ENCODE measurements at regions not wholly inside any gene's neighbourhood (a gene's known extent, or its start where the extent isn't known, plus 50 kb on each side); places are given as distances from the start of the nearest gene placed in this dataset.
"Not testable (repeated sequence)": the region's sequence is repeated elsewhere in the genome, so short reads cannot be mapped to it uniquely, and the experiment has no call there.

DNA sequence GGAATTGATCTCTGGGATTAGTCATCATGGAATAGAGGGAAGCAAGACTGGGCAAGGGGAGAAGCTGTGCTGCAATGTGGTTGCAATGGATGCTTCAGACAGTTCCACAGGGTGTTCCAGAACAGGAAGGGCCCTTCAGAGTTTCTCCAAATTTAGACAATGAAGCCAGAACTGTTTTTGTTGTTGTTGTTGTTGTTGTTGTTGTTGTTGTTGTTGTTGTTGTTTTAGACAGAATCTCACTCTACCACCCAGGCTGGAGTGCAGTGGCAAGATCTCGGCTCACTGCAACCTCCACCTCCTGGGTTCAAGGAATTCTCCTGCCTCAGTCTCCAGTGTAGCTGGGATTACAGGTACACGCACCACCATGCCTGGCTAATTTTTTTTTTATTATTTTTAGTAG lies 105.3 kb downstream of the SCG2 start:
- H2BK15ac ChIP-seq (ENCODE audit: low read depth, poor library complexity, severe bottlenecking); H3K4ac ChIP-seq (ENCODE audit: low read depth in 1 of 2, low read length in 2 of 2); H3K36me3 ChIP-seq (ENCODE audit: control insufficient read depth in 1 of 2, insufficient read depth in 2 of 2, low read depth in 1 of 2, low read length in 2 of 2); H3K4me1 ChIP-seq (ENCODE audit: control insufficient read depth, insufficient read depth, low read depth, low read length); DNase-seq; H3K18ac ChIP-seq (ENCODE audit: low read depth in 1 of 2, low read length in 2 of 2); H2BK5ac ChIP-seq (ENCODE audit: low read depth, low read length, poor library complexity, severe bottlenecking); H3K4me2 ChIP-seq (ENCODE audit: low read length, poor library complexity, severe bottlenecking); H3K4me3 ChIP-seq (ENCODE audit: insufficient read depth in 1 of 2, low read depth in 1 of 2, low read length in 2 of 2); H3K9me3 ChIP-seq (ENCODE audit: control insufficient read depth, low read length); H2AFZ ChIP-seq (ENCODE audit: low read depth, low read length); H2BK120ac ChIP-seq (ENCODE audit: low read depth, low read length); H3K9ac ChIP-seq (ENCODE audit: low read length); H4K91ac ChIP-seq (ENCODE audit: low read length); H3K14ac ChIP-seq (ENCODE audit: low read length in 2 of 2); H3K79me1 ChIP-seq (replicated peaks; ENCODE audit: low read length, poor library complexity, severe bottlenecking); H2AK5ac ChIP-seq (ENCODE audit: low read length, severe bottlenecking); H3K23ac ChIP-seq (ENCODE audit: low read length in 2 of 2); H3K27me3 ChIP-seq (ENCODE audit: control insufficient read depth in 1 of 2, insufficient read depth in 1 of 2, low read length in 2 of 2); H3K27ac ChIP-seq (ENCODE audit: low read length, poor library complexity, severe bottlenecking): not testable (repeated sequence)
- Histone ChIP-seq H4K8ac (ENCODE audit: low read length) (peak overlapping the region; percentile 37), H2BK12ac (ENCODE audit: low read length in 2 of 2) (peak overlapping the region in 1 of 2 experiments; percentile 63)
- WGBS, result 93% methylated on average over 2 of the region's 2 CpGs

DNA sequence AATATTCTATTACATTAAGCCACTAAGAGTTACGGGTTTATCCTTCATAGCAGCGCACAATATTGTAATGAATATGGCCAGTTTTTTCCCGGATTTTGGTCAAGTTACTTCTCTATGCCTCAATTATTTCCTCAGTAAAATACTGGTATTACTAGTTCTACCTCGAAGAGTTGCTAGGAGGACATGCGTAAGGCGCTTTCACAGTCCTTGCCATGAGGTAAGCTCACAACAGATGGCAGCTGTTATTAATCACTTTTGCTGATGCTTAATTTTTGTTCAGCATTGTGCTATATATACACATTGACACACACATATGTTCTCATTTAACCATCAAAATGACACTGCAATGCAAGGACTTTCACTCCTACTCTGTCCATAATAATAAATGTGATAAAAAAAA lies 101.5 kb downstream of the SCG2 start:
- H3K27me3 ChIP-seq (ENCODE audit: control insufficient read depth in 1 of 2, insufficient read depth in 1 of 2, low read length in 2 of 2), result no peaks in the 10 kb centered on the region
- no peak overlapping the region for H3K27ac ChIP-seq (ENCODE audit: low read length, poor library complexity, severe bottlenecking)
- H2AK5ac ChIP-seq (ENCODE audit: low read length, severe bottlenecking), result no peak overlapping the region
- no peaks in the 10 kb centered on the region for H3K4me1 ChIP-seq (ENCODE audit: control insufficient read depth, insufficient read depth, low read depth, low read length)
- peaks cover 6% of the 10 kb centered on the region for H3K9me3 ChIP-seq (ENCODE audit: control insufficient read depth, low read length)
- H3K9ac ChIP-seq (ENCODE audit: low read length), result no peak overlapping the region
- no peak overlapping the region for H3K4ac ChIP-seq (ENCODE audit: low read depth in 1 of 2, low read length in 2 of 2)
- no peak overlapping the region for H2BK5ac ChIP-seq (ENCODE audit: low read depth, low read length, poor library complexity, severe bottlenecking)
- H2BK120ac ChIP-seq (ENCODE audit: low read depth, low read length), result no peak overlapping the region
- no peaks in the 10 kb centered on the region for H3K79me1 ChIP-seq (replicated peaks; ENCODE audit: low read length, poor library complexity, severe bottlenecking)
- no peak overlapping the region for H4K8ac ChIP-seq (ENCODE audit: low read length)
- WGBS, result 97% methylated on average over 6 of the region's 6 CpGs
- H2BK12ac ChIP-seq (ENCODE audit: low read length in 2 of 2), result no peak overlapping the region
- no peak overlapping the region for H4K91ac ChIP-seq (ENCODE audit: low read length)
- no peak overlapping the region for H3K18ac ChIP-seq (ENCODE audit: low read depth in 1 of 2, low read length in 2 of 2)
- H3K36me3 ChIP-seq (ENCODE audit: control insufficient read depth in 1 of 2, insufficient read depth in 2 of 2, low read depth in 1 of 2, low read length in 2 of 2), result no peaks in the 10 kb centered on the region
- H2AFZ ChIP-seq (ENCODE audit: low read depth, low read length), result no peak overlapping the region
- no peak overlapping the region for H3K4me2 ChIP-seq (ENCODE audit: low read length, poor library complexity, severe bottlenecking)
- no peak overlapping the region for H2BK15ac ChIP-seq (ENCODE audit: low read depth, poor library complexity, severe bottlenecking)
- no peak overlapping the region for H3K23ac ChIP-seq (ENCODE audit: low read length in 2 of 2)
- no peak overlapping the region for H3K14ac ChIP-seq (ENCODE audit: low read length in 2 of 2)
- no peak overlapping the region for H3K4me3 ChIP-seq (ENCODE audit: insufficient read depth in 1 of 2, low read depth in 1 of 2, low read length in 2 of 2)
- no peak for DNase-seq

DNA sequence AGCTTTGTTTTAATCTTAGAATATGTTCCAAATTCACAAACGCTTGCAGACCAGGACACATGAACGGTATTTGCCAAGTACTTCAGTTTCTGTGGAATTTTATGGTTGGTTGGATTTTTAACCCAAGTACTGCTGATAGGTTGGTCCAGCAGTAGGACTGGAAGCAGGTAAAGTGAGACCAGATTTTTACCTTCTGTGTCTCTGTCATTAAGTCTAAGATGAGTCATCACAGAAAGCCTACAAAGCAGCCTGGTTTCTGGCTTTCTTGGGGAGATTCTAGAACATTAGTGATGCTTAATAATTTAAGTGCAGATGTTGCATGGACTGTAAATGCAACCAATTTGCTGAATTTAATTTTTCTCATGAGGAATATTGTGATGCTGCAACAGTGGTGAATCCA lies 100.5 kb downstream of the SCG2 start:
- H3K23ac ChIP-seq (ENCODE audit: low read length in 2 of 2), result no peak overlapping the region
- no peak overlapping the region for H3K4ac ChIP-seq (ENCODE audit: low read depth in 1 of 2, low read length in 2 of 2)
- no peak overlapping the region for H3K18ac ChIP-seq (ENCODE audit: low read depth in 1 of 2, low read length in 2 of 2)
- no peak overlapping the region for H2AFZ ChIP-seq (ENCODE audit: low read depth, low read length)
- peaks cover 6% of the 10 kb centered on the region for H3K9me3 ChIP-seq (ENCODE audit: control insufficient read depth, low read length)
- no peak overlapping the region for H3K4me3 ChIP-seq (ENCODE audit: insufficient read depth in 1 of 2, low read depth in 1 of 2, low read length in 2 of 2)
- no peak overlapping the region for H3K27ac ChIP-seq (ENCODE audit: low read length, poor library complexity, severe bottlenecking)
- H2BK12ac ChIP-seq (ENCODE audit: low read length in 2 of 2), result no peak overlapping the region
- no peak overlapping the region for H3K14ac ChIP-seq (ENCODE audit: low read length in 2 of 2)
- no peak for DNase-seq
- H3K9ac ChIP-seq (ENCODE audit: low read length), result no peak overlapping the region
- no peaks in the 10 kb centered on the region for H3K4me1 ChIP-seq (ENCODE audit: control insufficient read depth, insufficient read depth, low read depth, low read length)
- 93% methylated on average over 2 of the region's 2 CpGs for WGBS
- H3K4me2 ChIP-seq (ENCODE audit: low read length, poor library complexity, severe bottlenecking), result no peak overlapping the region
- no peaks in the 10 kb centered on the region for H3K79me1 ChIP-seq (replicated peaks; ENCODE audit: low read length, poor library complexity, severe bottlenecking)
- H2BK15ac ChIP-seq (ENCODE audit: low read depth, poor library complexity, severe bottlenecking), result no peak overlapping the region
- H3K36me3 ChIP-seq (ENCODE audit: control insufficient read depth in 1 of 2, insufficient read depth in 2 of 2, low read depth in 1 of 2, low read length in 2 of 2), result no peaks in the 10 kb centered on the region
- H2BK5ac ChIP-seq (ENCODE audit: low read depth, low read length, poor library complexity, severe bottlenecking), result no peak overlapping the region
- no peak overlapping the region for H2BK120ac ChIP-seq (ENCODE audit: low read depth, low read length)
- H3K27me3 ChIP-seq (ENCODE audit: control insufficient read depth in 1 of 2, insufficient read depth in 1 of 2, low read length in 2 of 2), result no peaks in the 10 kb centered on the region
- no peak overlapping the region for H2AK5ac ChIP-seq (ENCODE audit: low read length, severe bottlenecking)
- H4K91ac ChIP-seq (ENCODE audit: low read length), result no peak overlapping the region
- no peak overlapping the region for H4K8ac ChIP-seq (ENCODE audit: low read length)

DNA sequence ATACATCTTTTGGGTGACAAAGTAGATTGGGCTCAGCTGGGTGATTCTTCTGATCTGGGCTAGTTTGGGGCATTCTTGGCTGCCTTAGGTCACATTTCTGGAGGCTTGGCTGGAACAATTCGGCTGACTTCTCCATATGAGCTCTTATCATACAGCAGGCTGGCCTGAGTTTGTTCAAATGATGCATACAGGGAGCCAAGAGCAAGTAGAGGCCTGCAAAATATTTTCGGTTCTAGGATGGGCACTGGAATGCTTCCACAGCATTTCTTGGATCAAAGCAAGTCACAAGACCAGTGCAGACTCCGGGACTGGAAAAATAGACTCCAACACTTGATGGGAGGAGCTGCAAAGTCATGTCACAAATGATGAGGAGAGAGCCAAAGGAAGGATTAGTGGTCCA lies 98.4 kb downstream of the SCG2 start:
- H3K27ac ChIP-seq (ENCODE audit: low read length, poor library complexity, severe bottlenecking), result no peak overlapping the region
- H2BK15ac ChIP-seq (ENCODE audit: low read depth, poor library complexity, severe bottlenecking), result no peak overlapping the region
- H4K8ac ChIP-seq (ENCODE audit: low read length), result no peak overlapping the region
- no peak overlapping the region for H3K14ac ChIP-seq (ENCODE audit: low read length in 2 of 2)
- H3K27me3 ChIP-seq (ENCODE audit: control insufficient read depth in 1 of 2, insufficient read depth in 1 of 2, low read length in 2 of 2), result no peaks in the 10 kb centered on the region
- no peak overlapping the region for H2AK5ac ChIP-seq (ENCODE audit: low read length, severe bottlenecking)
- no peaks in the 10 kb centered on the region for H3K79me1 ChIP-seq (replicated peaks; ENCODE audit: low read length, poor library complexity, severe bottlenecking)
- no peak for DNase-seq
- peaks cover 6% of the 10 kb centered on the region for H3K9me3 ChIP-seq (ENCODE audit: control insufficient read depth, low read length)
- H3K9ac ChIP-seq (ENCODE audit: low read length), result no peak overlapping the region
- WGBS, result 89% methylated on average over 3 of the region's 3 CpGs
- H4K91ac ChIP-seq (ENCODE audit: low read length), result no peak overlapping the region
- H3K4ac ChIP-seq (ENCODE audit: low read depth in 1 of 2, low read length in 2 of 2), result no peak overlapping the region
- no peak overlapping the region for H3K18ac ChIP-seq (ENCODE audit: low read depth in 1 of 2, low read length in 2 of 2)
- H3K36me3 ChIP-seq (ENCODE audit: control insufficient read depth in 1 of 2, insufficient read depth in 2 of 2, low read depth in 1 of 2, low read length in 2 of 2), result no peaks in the 10 kb centered on the region
- no peak overlapping the region for H3K4me2 ChIP-seq (ENCODE audit: low read length, poor library complexity, severe bottlenecking)
- H2BK12ac ChIP-seq (ENCODE audit: low read length in 2 of 2), result no peak overlapping the region
- H3K4me1 ChIP-seq (ENCODE audit: control insufficient read depth, insufficient read depth, low read depth, low read length), result no peaks in the 10 kb centered on the region
- H3K23ac ChIP-seq (ENCODE audit: low read length in 2 of 2), result no peak overlapping the region
- no peak overlapping the region for H2AFZ ChIP-seq (ENCODE audit: low read depth, low read length)
- no peak overlapping the region for H3K4me3 ChIP-seq (ENCODE audit: insufficient read depth in 1 of 2, low read depth in 1 of 2, low read length in 2 of 2)
- H2BK5ac ChIP-seq (ENCODE audit: low read depth, low read length, poor library complexity, severe bottlenecking), result no peak overlapping the region
- no peak overlapping the region for H2BK120ac ChIP-seq (ENCODE audit: low read depth, low read length)

Measured in mesenchymal stem cell (in vitro differentiated cells and primary cell).